GM23338 (cell line): ENCODE measurements at regions not wholly inside any gene's neighbourhood (a gene's known extent, or its start where the extent isn't known, plus 50 kb on each side); places are given as distances from the start of the nearest gene placed in this dataset.

Source experiments
- ATAC-seq: fragments of 200-7000 bp; cut with Tn5 transposase; 3 replicates; pipeline ENCODE4 v1.9.1; 2020
- DNase-seq: peaks from one replicate; pipeline ENCODE4 v3.0.0-alpha.2; 2015; ENCODE audit warnings: low spot score
- H2AFZ ChIP-seq: fragments of 200-600 bp; sonication (generic); 2 replicates; pipeline ENCODE4 v1.8.0; 2016; ENCODE audit warnings: antibody characterized with exemption, mild to moderate bottlenecking, moderate library complexity
- H3F3A ChIP-seq: fragments of 200-600 bp; sonication (generic); replicated peaks from 2 replicates; pipeline ENCODE4 v1.8.0; 2017; ENCODE audit warnings: antibody characterized with exemption, mixed run types, low read depth
- H3K27ac ChIP-seq: fragments of 200-600 bp; sonication (generic); 2 replicates; pipeline ENCODE4 v1.6.1; 2016; ENCODE audit warnings: low read depth
- H3K27me3 ChIP-seq: fragments of 200-600 bp; sonication (generic); 2 replicates; pipeline ENCODE4 v1.8.0; 2016; ENCODE audit warnings: mild to moderate bottlenecking, mixed run types, moderate library complexity; ENCODE audit not compliant: insufficient read depth
- H3K36me3 ChIP-seq: fragments of 200-600 bp; sonication (generic); 2 replicates; pipeline ENCODE4 v1.8.0; 2016; ENCODE audit warnings: mild to moderate bottlenecking; ENCODE audit not compliant: insufficient read depth
- H3K4me1 ChIP-seq: fragments of 200-600 bp; sonication (generic); 2 replicates; pipeline ENCODE4 v1.8.0; 2016; ENCODE audit warnings: mild to moderate bottlenecking, moderate library complexity; ENCODE audit not compliant: insufficient read depth
- H3K4me2 ChIP-seq: fragments of 200-600 bp; sonication (generic); 2 replicates; pipeline ENCODE4 v1.7.1; 2017; ENCODE audit warnings: mixed run types
- H3K4me3 ChIP-seq: fragments of 200-600 bp; sonication (generic); 2 replicates; pipeline ENCODE4 v1.6.1; 2016; ENCODE audit warnings: mixed run types
- H3K79me2 ChIP-seq: fragments of 200-600 bp; sonication (generic); replicated peaks from 2 replicates; pipeline ENCODE4 v1.8.0; 2017; ENCODE audit warnings: mild to moderate bottlenecking; ENCODE audit not compliant: insufficient read depth
- H3K9me2 ChIP-seq: fragments of 200-600 bp; sonication (generic); 2 replicates; pipeline ENCODE4 v1.8.0; 2017; ENCODE audit not compliant: insufficient read depth
- H4K20me1 ChIP-seq: fragments of 200-600 bp; sonication (generic); replicated peaks from 2 replicates; pipeline ENCODE4 v1.8.0; 2017; ENCODE audit warnings: mild to moderate bottlenecking; ENCODE audit not compliant: insufficient read depth
- H3K27ac Mint-ChIP-seq: 2 replicates; pipeline ENCODE4 v1.8.0; 2020; ENCODE audit warnings: inconsistent platforms, mild to moderate bottlenecking, moderate library complexity, mixed read lengths
- H3K27me3 Mint-ChIP-seq: 3 replicates; pipeline ENCODE4 v1.8.0; 2022; ENCODE audit warnings: low read depth, mild to moderate bottlenecking, moderate library complexity, mixed read lengths, inconsistent platforms; ENCODE audit not compliant: insufficient read depth, poor library complexity
- H3K36me3 Mint-ChIP-seq: 3 replicates; pipeline ENCODE4 v1.8.0; 2021; ENCODE audit warnings: low read depth, mild to moderate bottlenecking, inconsistent platforms, moderate library complexity, mixed read lengths
- H3K4me1 Mint-ChIP-seq: 3 replicates; pipeline ENCODE4 v1.8.0; 2020; ENCODE audit warnings: mild to moderate bottlenecking, inconsistent platforms, mixed read lengths
- H3K4me3 Mint-ChIP-seq: 3 replicates; pipeline ENCODE4 v1.8.0; 2021; ENCODE audit warnings: moderate library complexity, mild to moderate bottlenecking, inconsistent platforms, mixed read lengths
- H3K9me3 Mint-ChIP-seq: 3 replicates; pipeline ENCODE4 v1.8.0; 2020; ENCODE audit warnings: moderate library complexity, mild to moderate bottlenecking, inconsistent platforms, mixed read lengths
- TF ChIP-seq, protein P1 (sequence below): fragments of 250-450 bp; sonication (Bioruptor Pico); IDR thresholded peaks from 2 replicates; pipeline ENCODE4 v1.5.0; 2020; ENCODE audit warnings: mild to moderate bottlenecking, moderate library complexity
- TF ChIP-seq, protein P2 (sequence below), 2 experiments: fragments of 200-600 bp in 1 of 2; sonication (generic) in 1 of 2; conservative IDR thresholded peaks; 2 replicates each; pipeline versions ENCODE4 v1.5.1 to v1.6.1; 2016 to 2017; ENCODE audit warnings: antibody characterized with exemption in 2 of 2, low read depth in 2 of 2, mild to moderate bottlenecking in 2 of 2, moderate library complexity in 1 of 2

DNA sequence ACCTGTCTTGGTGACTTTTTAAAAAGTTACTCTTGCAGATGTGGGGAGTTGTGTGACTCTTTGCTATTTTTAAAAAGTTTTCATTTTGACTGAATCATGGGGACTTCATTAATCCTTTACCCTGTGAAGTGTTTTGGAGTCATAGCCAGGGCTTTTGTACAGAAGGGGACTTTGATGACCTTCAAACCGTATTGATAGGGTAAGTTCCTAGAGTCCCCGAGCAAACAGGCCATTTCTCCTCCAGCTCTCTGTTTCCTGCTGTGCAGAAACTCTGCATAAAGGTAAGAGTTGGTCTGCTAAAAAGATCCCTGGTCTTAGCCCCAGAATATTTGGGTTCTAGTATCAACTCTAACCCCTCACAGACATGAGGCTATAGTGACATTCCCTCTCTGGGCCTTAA, 170.8 kb upstream of the BCL6 start:
- Histone ChIP-seq H3K4me2 (peak overlapping the region; percentile 62; the same call in 1 of the 2 replicates), H3K9me2 (0 out of 2 replicates have a peak, but pooled peaks cover 19% of the 10 kb centered on the region), H3K27me3 (no peaks in the 10 kb centered on the region), H3K36me3 (no peaks in the 10 kb centered on the region), H3K27ac (peak overlapping the region; percentile 18; the same call in 1 of the 2 replicates), H3K4me1 (peaks cover 55% of the 10 kb centered on the region), H3K4me3 (no peak overlapping the region), H3F3A (no peaks in the 10 kb centered on the region), H3K79me2 (no peaks in the 10 kb centered on the region), H4K20me1 (no peaks in the 10 kb centered on the region), H2AFZ (no peak overlapping the region; the same call in 1 of the 2 replicates)
- ATAC-seq: peak; percentile 45; the same call in 1 of the 3 replicates
- TF ChIP-seq, protein P1, sequence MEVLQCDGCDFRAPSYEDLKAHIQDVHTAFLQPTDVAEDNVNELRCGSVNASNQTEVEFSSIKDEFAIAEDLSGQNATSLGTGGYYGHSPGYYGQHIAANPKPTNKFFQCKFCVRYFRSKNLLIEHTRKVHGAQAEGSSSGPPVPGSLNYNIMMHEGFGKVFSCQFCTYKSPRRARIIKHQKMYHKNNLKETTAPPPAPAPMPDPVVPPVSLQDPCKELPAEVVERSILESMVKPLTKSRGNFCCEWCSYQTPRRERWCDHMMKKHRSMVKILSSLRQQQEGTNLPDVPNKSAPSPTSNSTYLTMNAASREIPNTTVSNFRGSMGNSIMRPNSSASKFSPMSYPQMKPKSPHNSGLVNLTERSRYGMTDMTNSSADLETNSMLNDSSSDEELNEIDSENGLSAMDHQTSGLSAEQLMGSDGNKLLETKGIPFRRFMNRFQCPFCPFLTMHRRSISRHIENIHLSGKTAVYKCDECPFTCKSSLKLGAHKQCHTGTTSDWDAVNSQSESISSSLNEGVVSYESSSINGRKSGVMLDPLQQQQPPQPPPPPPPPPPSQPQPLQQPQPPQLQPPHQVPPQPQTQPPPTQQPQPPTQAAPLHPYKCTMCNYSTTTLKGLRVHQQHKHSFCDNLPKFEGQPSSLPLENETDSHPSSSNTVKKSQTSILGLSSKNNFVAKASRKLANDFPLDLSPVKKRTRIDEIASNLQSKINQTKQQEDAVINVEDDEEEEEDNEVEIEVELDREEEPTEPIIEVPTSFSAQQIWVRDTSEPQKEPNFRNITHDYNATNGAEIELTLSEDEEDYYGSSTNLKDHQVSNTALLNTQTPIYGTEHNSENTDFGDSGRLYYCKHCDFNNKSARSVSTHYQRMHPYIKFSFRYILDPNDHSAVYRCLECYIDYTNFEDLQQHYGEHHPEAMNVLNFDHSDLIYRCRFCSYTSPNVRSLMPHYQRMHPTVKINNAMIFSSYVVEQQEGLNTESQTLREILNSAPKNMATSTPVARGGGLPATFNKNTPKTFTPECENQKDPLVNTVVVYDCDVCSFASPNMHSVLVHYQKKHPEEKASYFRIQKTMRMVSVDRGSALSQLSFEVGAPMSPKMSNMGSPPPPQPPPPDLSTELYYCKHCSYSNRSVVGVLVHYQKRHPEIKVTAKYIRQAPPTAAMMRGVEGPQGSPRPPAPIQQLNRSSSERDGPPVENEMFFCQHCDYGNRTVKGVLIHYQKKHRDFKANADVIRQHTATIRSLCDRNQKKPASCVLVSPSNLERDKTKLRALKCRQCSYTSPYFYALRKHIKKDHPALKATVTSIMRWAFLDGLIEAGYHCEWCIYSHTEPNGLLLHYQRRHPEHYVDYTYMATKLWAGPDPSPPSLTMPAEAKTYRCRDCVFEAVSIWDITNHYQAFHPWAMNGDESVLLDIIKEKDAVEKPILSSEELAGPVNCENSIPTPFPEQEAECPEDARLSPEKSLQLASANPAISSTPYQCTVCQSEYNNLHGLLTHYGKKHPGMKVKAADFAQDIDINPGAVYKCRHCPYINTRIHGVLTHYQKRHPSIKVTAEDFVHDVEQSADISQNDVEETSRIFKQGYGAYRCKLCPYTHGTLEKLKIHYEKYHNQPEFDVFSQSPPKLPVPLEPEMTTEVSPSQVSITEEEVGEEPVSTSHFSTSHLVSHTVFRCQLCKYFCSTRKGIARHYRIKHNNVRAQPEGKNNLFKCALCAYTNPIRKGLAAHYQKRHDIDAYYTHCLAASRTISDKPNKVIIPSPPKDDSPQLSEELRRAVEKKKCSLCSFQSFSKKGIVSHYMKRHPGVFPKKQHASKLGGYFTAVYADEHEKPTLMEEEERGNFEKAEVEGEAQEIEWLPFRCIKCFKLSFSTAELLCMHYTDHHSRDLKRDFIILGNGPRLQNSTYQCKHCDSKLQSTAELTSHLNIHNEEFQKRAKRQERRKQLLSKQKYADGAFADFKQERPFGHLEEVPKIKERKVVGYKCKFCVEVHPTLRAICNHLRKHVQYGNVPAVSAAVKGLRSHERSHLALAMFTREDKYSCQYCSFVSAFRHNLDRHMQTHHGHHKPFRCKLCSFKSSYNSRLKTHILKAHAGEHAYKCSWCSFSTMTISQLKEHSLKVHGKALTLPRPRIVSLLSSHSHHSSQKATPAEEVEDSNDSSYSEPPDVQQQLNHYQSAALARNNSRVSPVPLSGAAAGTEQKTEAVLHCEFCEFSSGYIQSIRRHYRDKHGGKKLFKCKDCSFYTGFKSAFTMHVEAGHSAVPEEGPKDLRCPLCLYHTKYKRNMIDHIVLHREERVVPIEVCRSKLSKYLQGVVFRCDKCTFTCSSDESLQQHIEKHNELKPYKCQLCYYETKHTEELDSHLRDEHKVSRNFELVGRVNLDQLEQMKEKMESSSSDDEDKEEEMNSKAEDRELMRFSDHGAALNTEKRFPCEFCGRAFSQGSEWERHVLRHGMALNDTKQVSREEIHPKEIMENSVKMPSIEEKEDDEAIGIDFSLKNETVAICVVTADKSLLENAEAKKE (CRISPR knock-in tag): no peak
- TF ChIP-seq, protein P2, sequence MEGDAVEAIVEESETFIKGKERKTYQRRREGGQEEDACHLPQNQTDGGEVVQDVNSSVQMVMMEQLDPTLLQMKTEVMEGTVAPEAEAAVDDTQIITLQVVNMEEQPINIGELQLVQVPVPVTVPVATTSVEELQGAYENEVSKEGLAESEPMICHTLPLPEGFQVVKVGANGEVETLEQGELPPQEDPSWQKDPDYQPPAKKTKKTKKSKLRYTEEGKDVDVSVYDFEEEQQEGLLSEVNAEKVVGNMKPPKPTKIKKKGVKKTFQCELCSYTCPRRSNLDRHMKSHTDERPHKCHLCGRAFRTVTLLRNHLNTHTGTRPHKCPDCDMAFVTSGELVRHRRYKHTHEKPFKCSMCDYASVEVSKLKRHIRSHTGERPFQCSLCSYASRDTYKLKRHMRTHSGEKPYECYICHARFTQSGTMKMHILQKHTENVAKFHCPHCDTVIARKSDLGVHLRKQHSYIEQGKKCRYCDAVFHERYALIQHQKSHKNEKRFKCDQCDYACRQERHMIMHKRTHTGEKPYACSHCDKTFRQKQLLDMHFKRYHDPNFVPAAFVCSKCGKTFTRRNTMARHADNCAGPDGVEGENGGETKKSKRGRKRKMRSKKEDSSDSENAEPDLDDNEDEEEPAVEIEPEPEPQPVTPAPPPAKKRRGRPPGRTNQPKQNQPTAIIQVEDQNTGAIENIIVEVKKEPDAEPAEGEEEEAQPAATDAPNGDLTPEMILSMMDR (conservative IDR thresholded peaks at IDR 0.05; ENCODE audit: low read depth in 2 of 2): no peak
- no peaks in the 10 kb centered on the region for H3K27me3 Mint-ChIP-seq
- no peak overlapping the region for H3K27ac Mint-ChIP-seq
- peaks cover 56% of the 10 kb centered on the region for H3K4me1 Mint-ChIP-seq
- no peak overlapping the region for H3K4me3 Mint-ChIP-seq
- H3K36me3 Mint-ChIP-seq: no peaks in the 10 kb centered on the region
- no peaks in the 10 kb centered on the region; the same call in 2 of the 3 replicates for H3K9me3 Mint-ChIP-seq
- peak; percentile 18 for DNase-seq
